Parathyroid adenoma (tissue), 2 donors: ENCODE measurements at regions not wholly inside any gene's neighbourhood (a gene's known extent, or its start where the extent isn't known, plus 50 kb on each side); places are given as distances from the start of the nearest gene placed in this dataset.

Source experiments
- H2AFZ ChIP-seq: fragments of 300-600 bp; sonication (generic); one replicate; pipeline ENCODE4 v1.7.0; 2017; ENCODE audit warnings: antibody characterized with exemption, mild to moderate bottlenecking
- H3K27ac ChIP-seq: fragments of 300-600 bp; sonication (generic); one replicate; pipeline ENCODE4 v1.7.0; 2017
- H3K27me3 ChIP-seq: fragments of 300-600 bp; sonication (generic); one replicate; pipeline ENCODE4 v1.7.0; 2017; ENCODE audit warnings: low read length; ENCODE audit not compliant: control insufficient read depth, insufficient read depth
- H3K36me3 ChIP-seq: fragments of 300-600 bp; sonication (generic); one replicate; pipeline ENCODE4 v1.7.0; 2017; ENCODE audit warnings: low read length; ENCODE audit not compliant: control insufficient read depth, insufficient read depth
- H3K4me1 ChIP-seq: fragments of 300-600 bp; sonication (generic); one replicate; pipeline ENCODE4 v1.7.0; 2017; ENCODE audit warnings: control low read depth
- H3K4me2 ChIP-seq: fragments of 300-600 bp; sonication (generic); one replicate; pipeline ENCODE4 v1.7.0; 2017; ENCODE audit warnings: low read length
- H3K4me3 ChIP-seq: fragments of 300-600 bp; sonication (generic); one replicate; pipeline ENCODE4 v1.7.0; 2017; ENCODE audit warnings: low read depth, low read length
- H3K79me2 ChIP-seq: fragments of 300-600 bp; sonication (generic); one replicate; pipeline ENCODE4 v1.7.0; 2017; ENCODE audit warnings: control low read depth
- H3K9ac ChIP-seq: fragments of 300-600 bp; sonication (generic); one replicate; pipeline ENCODE4 v1.7.0; 2017; ENCODE audit warnings: mild to moderate bottlenecking
- H3K9me3 ChIP-seq: fragments of 300-600 bp; sonication (generic); one replicate; pipeline ENCODE4 v1.7.0; 2017; ENCODE audit warnings: low read length; ENCODE audit not compliant: control insufficient read depth
- TF ChIP-seq, protein P1 (sequence below): fragments of 300-600 bp; sonication (generic); IDR thresholded peaks from one replicate; pipeline ENCODE4 v1.7.0; 2017; ENCODE audit warnings: antibody characterized with exemption, mild to moderate bottlenecking
- donor health status: primary hyperparathyroidism.

DNA sequence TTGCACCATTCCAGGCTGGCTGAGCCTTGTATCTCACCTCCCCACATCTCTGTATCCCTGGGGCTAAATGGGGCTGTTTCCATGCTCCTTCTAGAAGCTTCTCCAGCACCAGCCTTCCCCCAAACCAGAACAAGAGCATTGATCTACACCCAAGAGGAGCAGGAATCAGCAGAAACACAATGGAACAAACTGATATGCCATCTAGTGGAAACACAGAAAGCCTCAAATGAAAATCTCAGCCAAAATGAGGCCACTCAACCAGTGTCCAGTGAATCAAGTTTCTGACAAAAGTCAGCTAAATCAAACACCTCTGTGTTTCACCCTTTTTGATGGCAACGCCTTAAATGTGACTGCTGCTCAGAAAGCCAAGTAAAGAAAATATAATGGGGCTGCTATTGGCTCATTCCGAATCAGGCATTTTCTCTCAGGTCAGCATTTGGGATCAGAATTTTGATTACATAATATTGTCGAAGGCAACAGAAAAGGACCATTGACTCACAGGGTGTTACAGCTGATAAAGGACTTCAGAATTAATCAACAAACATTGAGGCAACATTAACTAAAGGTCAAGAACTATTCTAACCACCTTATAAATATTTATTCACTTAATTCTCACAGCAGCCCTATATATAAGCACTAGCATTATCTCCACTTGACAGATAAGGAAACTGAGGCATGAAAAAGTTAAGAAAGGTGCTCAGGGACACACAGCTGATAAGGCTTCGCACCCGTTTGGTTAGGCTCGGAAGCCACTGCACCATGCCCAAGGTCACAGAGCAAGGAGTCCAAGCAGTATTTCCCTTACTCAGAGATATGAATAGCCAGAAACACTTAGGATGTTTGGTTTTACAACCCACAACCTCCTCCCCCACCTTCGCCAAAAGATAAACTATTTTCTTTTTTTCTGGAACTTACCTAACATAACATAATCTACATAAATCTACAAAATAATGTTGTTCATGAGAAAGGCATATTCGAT lies 85.8 kb upstream of the KCNJ15 start:
- H3K9ac ChIP-seq, result no peak overlapping the region
- H3K4me3 ChIP-seq, result no peak overlapping the region
- H3K27ac ChIP-seq, result no peak overlapping the region
- no peaks in the 10 kb centered on the region for H3K36me3 ChIP-seq
- H3K4me2 ChIP-seq, result no peak overlapping the region
- H3K27me3 ChIP-seq, result no peaks in the 10 kb centered on the region
- H3K79me2 ChIP-seq, result no peaks in the 10 kb centered on the region
- H3K4me1 ChIP-seq, result no peaks in the 10 kb centered on the region
- no peaks in the 10 kb centered on the region for H3K9me3 ChIP-seq
- no peak overlapping the region for H2AFZ ChIP-seq
- TF ChIP-seq, protein P1, sequence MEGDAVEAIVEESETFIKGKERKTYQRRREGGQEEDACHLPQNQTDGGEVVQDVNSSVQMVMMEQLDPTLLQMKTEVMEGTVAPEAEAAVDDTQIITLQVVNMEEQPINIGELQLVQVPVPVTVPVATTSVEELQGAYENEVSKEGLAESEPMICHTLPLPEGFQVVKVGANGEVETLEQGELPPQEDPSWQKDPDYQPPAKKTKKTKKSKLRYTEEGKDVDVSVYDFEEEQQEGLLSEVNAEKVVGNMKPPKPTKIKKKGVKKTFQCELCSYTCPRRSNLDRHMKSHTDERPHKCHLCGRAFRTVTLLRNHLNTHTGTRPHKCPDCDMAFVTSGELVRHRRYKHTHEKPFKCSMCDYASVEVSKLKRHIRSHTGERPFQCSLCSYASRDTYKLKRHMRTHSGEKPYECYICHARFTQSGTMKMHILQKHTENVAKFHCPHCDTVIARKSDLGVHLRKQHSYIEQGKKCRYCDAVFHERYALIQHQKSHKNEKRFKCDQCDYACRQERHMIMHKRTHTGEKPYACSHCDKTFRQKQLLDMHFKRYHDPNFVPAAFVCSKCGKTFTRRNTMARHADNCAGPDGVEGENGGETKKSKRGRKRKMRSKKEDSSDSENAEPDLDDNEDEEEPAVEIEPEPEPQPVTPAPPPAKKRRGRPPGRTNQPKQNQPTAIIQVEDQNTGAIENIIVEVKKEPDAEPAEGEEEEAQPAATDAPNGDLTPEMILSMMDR, result no peak

GRCh38 chr21:38171723-38172344 lies 85.0 kb upstream of the KCNJ15 start:
- Histone ChIP-seq H3K27me3 (no peaks in the 10 kb centered on the region), H2AFZ (no peak overlapping the region), H3K36me3 (no peaks in the 10 kb centered on the region), H3K79me2 (no peaks in the 10 kb centered on the region), H3K4me1 (no peaks in the 10 kb centered on the region), H3K4me2 (no peak overlapping the region), H3K9ac (no peak overlapping the region), H3K4me3 (no peak overlapping the region), H3K9me3 (no peaks in the 10 kb centered on the region), H3K27ac (no peak overlapping the region)
- TF ChIP-seq, protein P1, result no peak

GRCh38 chr21:38173276-38174035 lies 83.3 kb upstream of the KCNJ15 start:
- Histone ChIP-seq H3K27me3 (no peaks in the 10 kb centered on the region), H3K4me1 (no peaks in the 10 kb centered on the region), H2AFZ (no peak overlapping the region), H3K9ac (no peak overlapping the region), H3K36me3 (no peaks in the 10 kb centered on the region), H3K4me3 (no peak overlapping the region), H3K9me3 (no peaks in the 10 kb centered on the region), H3K4me2 (no peak overlapping the region), H3K27ac (no peak overlapping the region), H3K79me2 (no peaks in the 10 kb centered on the region)
- TF ChIP-seq, protein P1, result no peak

DNA sequence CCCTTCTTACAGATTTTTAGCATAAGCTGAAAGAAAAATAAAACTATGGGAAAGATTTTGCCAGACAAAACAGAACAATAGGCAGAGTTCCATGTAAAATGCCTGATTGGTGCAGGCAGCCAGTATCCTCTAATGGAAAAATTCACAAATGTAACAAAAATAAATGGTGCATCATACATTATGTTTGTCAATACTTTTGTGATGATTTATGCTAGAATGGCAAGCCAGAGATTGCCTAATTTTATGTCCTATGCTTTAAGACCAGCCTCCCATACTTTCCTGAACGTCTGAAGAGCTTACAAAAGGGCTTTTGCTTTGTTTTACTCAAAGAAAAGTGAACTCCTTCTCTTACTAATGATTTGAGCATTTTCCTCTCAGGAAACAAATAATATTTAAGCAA lies 81.5 kb upstream of the KCNJ15 start:
- H2AFZ ChIP-seq, result no peak overlapping the region
- no peak overlapping the region for H3K9ac ChIP-seq
- H3K27me3 ChIP-seq, result no peaks in the 10 kb centered on the region
- no peaks in the 10 kb centered on the region for H3K4me1 ChIP-seq
- no peak overlapping the region for H3K27ac ChIP-seq
- H3K4me3 ChIP-seq, result no peak overlapping the region
- no peaks in the 10 kb centered on the region for H3K36me3 ChIP-seq
- no peaks in the 10 kb centered on the region for H3K79me2 ChIP-seq
- no peaks in the 10 kb centered on the region for H3K9me3 ChIP-seq
- H3K4me2 ChIP-seq, result no peak overlapping the region
- TF ChIP-seq, protein P1, result no peak
